ENCODE measurements at regions not wholly inside any gene's neighbourhood (a gene's known extent, or its start where the extent isn't known, plus 50 kb on each side); places are given as distances from the start of the nearest gene placed in this dataset.

- H3K27me3 ChIP-seq (ENCODE audit: control insufficient read depth, extremely low read depth, insufficient read depth, low read length): no peaks in the 10 kb centered on the region
- H3K36me3 ChIP-seq (ENCODE audit: control insufficient read depth in 2 of 2, extremely low read depth in 1 of 2, insufficient read depth in 2 of 2, low read length in 2 of 2): no peaks in the 10 kb centered on the region
- H3K79me2 ChIP-seq (ENCODE audit: control insufficient read depth, insufficient read depth, low read length): no peaks in the 10 kb centered on the region
- H3K4me2 ChIP-seq (ENCODE audit: control insufficient read depth, extremely low read depth, insufficient read depth, low read depth, low read length): no peak overlapping the region
- no peak overlapping the region for H3K4me3 ChIP-seq (ENCODE audit: control insufficient read depth in 2 of 3, extremely low read depth in 1 of 3, insufficient read depth in 2 of 3, low read depth in 1 of 3, low read length in 3 of 3)
- no peak overlapping the region for H3K9ac ChIP-seq (ENCODE audit: control insufficient read depth, extremely low read depth, insufficient read depth, low read length)
- dilution Hi-C loops (cut with MboI; ENCODE audit: extremely low pct_ligation_motif_present, low sequenced_read_pairs): no loop called here
- H3K4me1 ChIP-seq (ENCODE audit: control insufficient read depth, extremely low read depth, insufficient read depth, low read length): no peaks in the 10 kb centered on the region
- no peaks in the 10 kb centered on the region for H3K9me3 ChIP-seq (ENCODE audit: control insufficient read depth, low read depth, low read length)
- no peak overlapping the region for H3K27ac ChIP-seq (ENCODE audit: control insufficient read depth, insufficient read depth, low read length)
- no peaks in the 10 kb centered on the region for H3K9me1 ChIP-seq (ENCODE audit: control insufficient read depth, extremely low read depth, insufficient read depth, low read length)
- DNase-seq (ENCODE audit: low read depth, low spot score) (no peak), FAIRE-seq (no peak)
- TF ChIP-seq EZH2 (IDR thresholded peaks at IDR 0.05; ENCODE audit: low read length): no peak
- TF ChIP-seq, protein P1, sequence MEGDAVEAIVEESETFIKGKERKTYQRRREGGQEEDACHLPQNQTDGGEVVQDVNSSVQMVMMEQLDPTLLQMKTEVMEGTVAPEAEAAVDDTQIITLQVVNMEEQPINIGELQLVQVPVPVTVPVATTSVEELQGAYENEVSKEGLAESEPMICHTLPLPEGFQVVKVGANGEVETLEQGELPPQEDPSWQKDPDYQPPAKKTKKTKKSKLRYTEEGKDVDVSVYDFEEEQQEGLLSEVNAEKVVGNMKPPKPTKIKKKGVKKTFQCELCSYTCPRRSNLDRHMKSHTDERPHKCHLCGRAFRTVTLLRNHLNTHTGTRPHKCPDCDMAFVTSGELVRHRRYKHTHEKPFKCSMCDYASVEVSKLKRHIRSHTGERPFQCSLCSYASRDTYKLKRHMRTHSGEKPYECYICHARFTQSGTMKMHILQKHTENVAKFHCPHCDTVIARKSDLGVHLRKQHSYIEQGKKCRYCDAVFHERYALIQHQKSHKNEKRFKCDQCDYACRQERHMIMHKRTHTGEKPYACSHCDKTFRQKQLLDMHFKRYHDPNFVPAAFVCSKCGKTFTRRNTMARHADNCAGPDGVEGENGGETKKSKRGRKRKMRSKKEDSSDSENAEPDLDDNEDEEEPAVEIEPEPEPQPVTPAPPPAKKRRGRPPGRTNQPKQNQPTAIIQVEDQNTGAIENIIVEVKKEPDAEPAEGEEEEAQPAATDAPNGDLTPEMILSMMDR (optimal IDR thresholded peaks at IDR 0.05 in 1 of 3, IDR thresholded peaks at IDR 0.05 in 1 of 3, conservative IDR thresholded peaks at IDR 0.05 in 1 of 3; ENCODE audit: extremely low read depth in 1 of 3, insufficient read depth in 2 of 3, low read length in 3 of 3): no peak
- no peaks in the 10 kb centered on the region for H4K20me1 ChIP-seq (ENCODE audit: control insufficient read depth, extremely low read depth, insufficient read depth, low read length)
- no peak overlapping the region for H2AFZ ChIP-seq (ENCODE audit: control insufficient read depth, low read length)
Observed at GRCh38 chr2:105595536-105595935, 149.2 kb upstream of the NCK2 start.

DNA sequence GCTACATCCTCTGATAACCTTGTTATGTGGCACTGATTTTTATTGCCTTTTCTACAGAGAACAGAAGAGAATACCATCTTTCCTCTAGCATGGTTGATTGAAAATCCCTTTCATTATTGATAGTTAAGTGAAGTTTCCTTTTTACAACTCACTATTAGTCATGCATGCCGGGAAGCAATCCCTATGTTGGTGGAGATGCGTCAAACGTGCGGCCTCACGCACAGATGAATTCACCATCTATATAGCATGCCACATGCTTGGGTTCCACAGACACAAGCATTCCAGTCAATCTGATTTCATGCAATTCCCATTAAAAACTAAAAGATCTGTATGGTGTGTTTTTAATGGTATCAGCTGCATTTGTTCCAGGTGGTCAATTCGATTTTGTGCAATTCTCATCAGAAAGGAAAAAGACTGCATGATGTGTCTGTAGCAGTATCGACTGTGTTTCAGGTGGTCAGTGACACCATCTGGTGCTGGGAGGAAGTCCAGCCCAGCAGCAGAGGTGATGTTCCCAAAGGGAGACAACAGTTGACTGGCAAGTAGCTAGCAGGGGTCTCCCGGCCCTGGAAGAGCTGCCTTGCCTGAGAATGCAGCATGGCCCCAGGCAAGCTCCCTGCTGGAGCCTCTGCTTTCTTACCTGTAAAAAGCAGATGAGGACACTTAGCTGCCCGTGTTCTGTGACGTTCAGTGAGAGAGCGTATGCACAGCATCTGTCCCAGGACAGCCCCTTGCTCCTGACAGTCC lies 151.3 kb upstream of the NCK2 start:
- DNase-seq (ENCODE audit: low read depth, low spot score) (no peak), FAIRE-seq (no peak)
- H4K20me1 ChIP-seq (ENCODE audit: control insufficient read depth, extremely low read depth, insufficient read depth, low read length): no peaks in the 10 kb centered on the region
- no peaks in the 10 kb centered on the region for H3K79me2 ChIP-seq (ENCODE audit: control insufficient read depth, insufficient read depth, low read length)
- H3K4me3 ChIP-seq (ENCODE audit: control insufficient read depth in 2 of 3, extremely low read depth in 1 of 3, insufficient read depth in 2 of 3, low read depth in 1 of 3, low read length in 3 of 3): no peak overlapping the region
- TF ChIP-seq, protein P1 (optimal IDR thresholded peaks at IDR 0.05 in 1 of 3, IDR thresholded peaks at IDR 0.05 in 1 of 3, conservative IDR thresholded peaks at IDR 0.05 in 1 of 3; ENCODE audit: extremely low read depth in 1 of 3, insufficient read depth in 2 of 3, low read length in 3 of 3): no peak
- no peak for TF ChIP-seq EZH2 (IDR thresholded peaks at IDR 0.05; ENCODE audit: low read length)
- no peak overlapping the region for H2AFZ ChIP-seq (ENCODE audit: control insufficient read depth, low read length)
- no peak overlapping the region for H3K27ac ChIP-seq (ENCODE audit: control insufficient read depth, insufficient read depth, low read length)
- H3K4me1 ChIP-seq (ENCODE audit: control insufficient read depth, extremely low read depth, insufficient read depth, low read length): no peaks in the 10 kb centered on the region
- no peak overlapping the region for H3K9ac ChIP-seq (ENCODE audit: control insufficient read depth, extremely low read depth, insufficient read depth, low read length)
- dilution Hi-C loops (cut with MboI; ENCODE audit: extremely low pct_ligation_motif_present, low sequenced_read_pairs): no loop called here
- H3K27me3 ChIP-seq (ENCODE audit: control insufficient read depth, extremely low read depth, insufficient read depth, low read length): no peaks in the 10 kb centered on the region
- H3K9me1 ChIP-seq (ENCODE audit: control insufficient read depth, extremely low read depth, insufficient read depth, low read length): no peaks in the 10 kb centered on the region
- H3K9me3 ChIP-seq (ENCODE audit: control insufficient read depth, low read depth, low read length): no peaks in the 10 kb centered on the region
- no peak overlapping the region for H3K4me2 ChIP-seq (ENCODE audit: control insufficient read depth, extremely low read depth, insufficient read depth, low read depth, low read length)
- H3K36me3 ChIP-seq (ENCODE audit: control insufficient read depth in 2 of 2, extremely low read depth in 1 of 2, insufficient read depth in 2 of 2, low read length in 2 of 2): no peaks in the 10 kb centered on the region

Measured in keratinocyte (primary cell).